ENCODE measurements at regions not wholly inside any gene's neighbourhood (a gene's known extent, or its start where the extent isn't known, plus 50 kb on each side); places are given as distances from the start of the nearest gene placed in this dataset.

- no peaks in the 10 kb centered on the region for H3K9me3 ChIP-seq (ENCODE audit: control insufficient read depth in 3 of 3, low read length in 3 of 3)
- no peak overlapping the region for H3K9ac ChIP-seq (ENCODE audit: low read depth in 1 of 3, low read length in 3 of 3)
- no peaks in the 10 kb centered on the region for H3K36me3 ChIP-seq (ENCODE audit: control insufficient read depth in 3 of 3, insufficient read depth in 3 of 3, low read length in 3 of 3)
- no peaks in the 10 kb centered on the region for H3K4me1 ChIP-seq (ENCODE audit: control insufficient read depth in 3 of 3, insufficient read depth in 3 of 3, low read length in 3 of 3)
- H3K27ac ChIP-seq (ENCODE audit: low read depth, low read length): no peak overlapping the region
- no peak overlapping the region for H3K4me3 ChIP-seq (ENCODE audit: low read length in 3 of 3)
- H3K27me3 ChIP-seq (ENCODE audit: control insufficient read depth in 3 of 3, insufficient read depth in 3 of 3, low read length in 3 of 3): no peaks in the 10 kb centered on the region
These were observed 114.1 kb upstream of the MYCN start for GRCh38 chr2:15826273-15826717.

- Histone ChIP-seq H3K9ac (ENCODE audit: low read depth in 1 of 3, low read length in 3 of 3) (no peak overlapping the region), H3K4me1 (ENCODE audit: control insufficient read depth in 3 of 3, insufficient read depth in 3 of 3, low read length in 3 of 3) (no peaks in the 10 kb centered on the region), H3K9me3 (ENCODE audit: control insufficient read depth in 3 of 3, low read length in 3 of 3) (no peaks in the 10 kb centered on the region), H3K4me3 (ENCODE audit: low read length in 3 of 3) (no peak overlapping the region), H3K27ac (ENCODE audit: low read depth, low read length) (no peak overlapping the region), H3K36me3 (ENCODE audit: control insufficient read depth in 3 of 3, insufficient read depth in 3 of 3, low read length in 3 of 3) (no peaks in the 10 kb centered on the region), H3K27me3 (ENCODE audit: control insufficient read depth in 3 of 3, insufficient read depth in 3 of 3, low read length in 3 of 3) (no peaks in the 10 kb centered on the region)
These were observed 113.3 kb upstream of the MYCN start for GRCh38 chr2:15827001-15827400.

DNA sequence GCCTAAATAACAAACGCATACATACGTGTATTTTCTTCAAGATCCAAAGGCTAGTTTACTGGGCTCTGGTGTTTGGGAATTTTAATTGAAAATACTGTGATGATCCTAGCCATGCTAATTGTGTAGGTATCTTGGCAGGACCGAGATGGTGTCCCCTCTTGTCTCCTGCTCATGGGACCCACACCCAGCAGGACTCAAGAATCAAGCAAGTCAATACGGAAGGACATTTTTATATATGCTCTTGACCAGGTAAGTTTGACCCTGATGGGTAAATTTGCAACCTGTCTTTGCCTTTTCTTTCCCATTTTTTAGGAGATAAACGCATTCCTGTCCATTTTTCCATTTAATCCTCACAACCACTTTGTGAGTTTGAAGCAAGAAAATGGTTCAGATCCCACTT lies 111.8 kb upstream of the MYCN start:
- Histone ChIP-seq H3K36me3 (ENCODE audit: control insufficient read depth in 3 of 3, insufficient read depth in 3 of 3, low read length in 3 of 3) (no peaks in the 10 kb centered on the region), H3K27me3 (ENCODE audit: control insufficient read depth in 3 of 3, insufficient read depth in 3 of 3, low read length in 3 of 3) (no peaks in the 10 kb centered on the region), H3K9me3 (ENCODE audit: control insufficient read depth in 3 of 3, low read length in 3 of 3) (no peaks in the 10 kb centered on the region), H3K4me3 (ENCODE audit: low read length in 3 of 3) (no peak overlapping the region), H3K4me1 (ENCODE audit: control insufficient read depth in 3 of 3, insufficient read depth in 3 of 3, low read length in 3 of 3) (no peaks in the 10 kb centered on the region), H3K27ac (ENCODE audit: low read depth, low read length) (no peak overlapping the region), H3K9ac (ENCODE audit: low read depth in 1 of 3, low read length in 3 of 3) (no peak overlapping the region)

DNA sequence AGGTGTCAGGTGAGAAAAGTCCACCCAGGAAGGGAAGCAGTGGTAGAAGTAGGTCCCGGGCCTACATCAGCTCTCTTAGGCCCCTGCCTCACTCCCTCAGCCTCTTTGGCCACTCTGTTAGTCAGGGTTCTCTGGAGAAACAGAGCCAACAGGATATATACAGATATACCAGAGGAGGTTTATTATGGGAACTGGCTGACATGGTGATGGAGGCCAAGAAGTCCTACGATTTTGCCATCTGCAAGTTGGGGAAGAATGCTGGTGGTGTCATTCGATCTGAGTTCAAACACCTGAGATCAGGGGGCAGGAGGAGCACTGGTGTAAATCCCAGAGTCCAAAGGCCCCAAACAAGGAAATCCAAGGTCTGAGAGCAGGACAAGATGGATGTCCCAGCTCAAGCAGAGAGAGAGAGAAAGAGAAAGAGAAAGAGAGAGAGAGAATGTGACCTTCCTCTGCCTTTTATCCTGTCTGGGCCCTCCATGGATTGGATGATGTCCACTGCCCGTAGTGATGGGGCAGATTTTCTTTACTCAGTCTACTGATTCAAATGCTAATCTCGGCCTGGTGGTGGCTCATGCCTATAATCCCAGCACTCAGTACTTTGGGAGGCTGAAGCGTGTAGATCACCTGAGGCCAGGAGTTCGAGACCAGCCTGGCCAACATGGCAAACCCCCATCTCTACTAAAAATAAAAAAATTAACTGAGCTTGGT lies 111.1 kb upstream of the MYCN start:
- H3K9me3 ChIP-seq (ENCODE audit: control insufficient read depth in 3 of 3, low read length in 3 of 3): no peaks in the 10 kb centered on the region
- no peak overlapping the region for H3K27ac ChIP-seq (ENCODE audit: low read depth, low read length)
- H3K27me3 ChIP-seq (ENCODE audit: control insufficient read depth in 3 of 3, insufficient read depth in 3 of 3, low read length in 3 of 3): no peaks in the 10 kb centered on the region
- no peaks in the 10 kb centered on the region for H3K4me1 ChIP-seq (ENCODE audit: control insufficient read depth in 3 of 3, insufficient read depth in 3 of 3, low read length in 3 of 3)
- no peak overlapping the region for H3K9ac ChIP-seq (ENCODE audit: low read depth in 1 of 3, low read length in 3 of 3)
- H3K4me3 ChIP-seq (ENCODE audit: low read length in 3 of 3): no peak overlapping the region
- H3K36me3 ChIP-seq (ENCODE audit: control insufficient read depth in 3 of 3, insufficient read depth in 3 of 3, low read length in 3 of 3): no peaks in the 10 kb centered on the region

DNA sequence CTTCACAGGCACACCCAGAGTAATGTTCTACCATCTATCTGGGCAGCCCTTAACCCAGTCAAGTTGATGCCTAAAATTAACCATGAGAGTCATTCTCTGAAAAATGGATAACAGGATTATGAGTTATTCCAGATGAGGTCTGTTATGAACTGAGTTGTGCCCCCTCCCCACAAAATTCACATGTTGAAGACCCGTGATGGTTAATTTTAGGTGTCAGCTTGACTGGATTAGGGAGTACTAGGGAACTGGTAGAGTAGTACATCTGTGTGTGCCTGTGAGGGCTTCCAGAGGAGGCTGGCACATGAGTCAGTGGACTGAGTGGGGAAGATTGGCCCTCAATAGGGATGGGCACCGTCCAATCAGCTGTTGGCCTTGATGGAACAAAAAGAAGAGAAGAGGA lies 110.4 kb upstream of the MYCN start:
- no peaks in the 10 kb centered on the region for H3K9me3 ChIP-seq (ENCODE audit: control insufficient read depth in 3 of 3, low read length in 3 of 3)
- H3K4me1 ChIP-seq (ENCODE audit: control insufficient read depth in 3 of 3, insufficient read depth in 3 of 3, low read length in 3 of 3): no peaks in the 10 kb centered on the region
- H3K9ac ChIP-seq (ENCODE audit: low read depth in 1 of 3, low read length in 3 of 3): no peak overlapping the region
- no peak overlapping the region for H3K4me3 ChIP-seq (ENCODE audit: low read length in 3 of 3)
- H3K27me3 ChIP-seq (ENCODE audit: control insufficient read depth in 3 of 3, insufficient read depth in 3 of 3, low read length in 3 of 3): no peaks in the 10 kb centered on the region
- H3K36me3 ChIP-seq (ENCODE audit: control insufficient read depth in 3 of 3, insufficient read depth in 3 of 3, low read length in 3 of 3): no peaks in the 10 kb centered on the region
- no peak overlapping the region for H3K27ac ChIP-seq (ENCODE audit: low read depth, low read length)

GRCh38 chr2:15830937-15831549 lies 109.3 kb upstream of the MYCN start:
- Histone ChIP-seq H3K4me1 (ENCODE audit: control insufficient read depth in 3 of 3, insufficient read depth in 3 of 3, low read length in 3 of 3) (no peaks in the 10 kb centered on the region), H3K27me3 (ENCODE audit: control insufficient read depth in 3 of 3, insufficient read depth in 3 of 3, low read length in 3 of 3) (no peaks in the 10 kb centered on the region), H3K4me3 (ENCODE audit: low read length in 3 of 3) (no peak overlapping the region), H3K9ac (ENCODE audit: low read depth in 1 of 3, low read length in 3 of 3) (no peak overlapping the region), H3K27ac (ENCODE audit: low read depth, low read length) (no peak overlapping the region), H3K36me3 (ENCODE audit: control insufficient read depth in 3 of 3, insufficient read depth in 3 of 3, low read length in 3 of 3) (no peaks in the 10 kb centered on the region), H3K9me3 (ENCODE audit: control insufficient read depth in 3 of 3, low read length in 3 of 3) (no peaks in the 10 kb centered on the region)

GRCh38 chr2:15832030-15832709 lies 108.2 kb upstream of the MYCN start:
- H3K9me3 ChIP-seq (ENCODE audit: control insufficient read depth in 3 of 3, low read length in 3 of 3): no peaks in the 10 kb centered on the region

GRCh38 chr2:15832849-15833680 lies 107.3 kb upstream of the MYCN start:
- Histone ChIP-seq H3K36me3 (ENCODE audit: control insufficient read depth in 3 of 3, insufficient read depth in 3 of 3, low read length in 3 of 3) (no peaks in the 10 kb centered on the region), H3K9ac (ENCODE audit: low read depth in 1 of 3, low read length in 3 of 3) (no peak overlapping the region), H3K27me3 (ENCODE audit: control insufficient read depth in 3 of 3, insufficient read depth in 3 of 3, low read length in 3 of 3) (no peaks in the 10 kb centered on the region), H3K27ac (ENCODE audit: low read depth, low read length) (no peak overlapping the region), H3K4me3 (ENCODE audit: low read length in 3 of 3) (no peak overlapping the region), H3K9me3 (ENCODE audit: control insufficient read depth in 3 of 3, low read length in 3 of 3) (no peaks in the 10 kb centered on the region), H3K4me1 (ENCODE audit: control insufficient read depth in 3 of 3, insufficient read depth in 3 of 3, low read length in 3 of 3) (no peaks in the 10 kb centered on the region)

More at GRCh38 chr2:15832030-15832709, 108.2 kb upstream of the MYCN start:
- H3K9ac ChIP-seq (ENCODE audit: low read depth in 1 of 3, low read length in 3 of 3): no peak overlapping the region
- no peaks in the 10 kb centered on the region for H3K27me3 ChIP-seq (ENCODE audit: control insufficient read depth in 3 of 3, insufficient read depth in 3 of 3, low read length in 3 of 3)
- H3K4me1 ChIP-seq (ENCODE audit: control insufficient read depth in 3 of 3, insufficient read depth in 3 of 3, low read length in 3 of 3): no peaks in the 10 kb centered on the region
- H3K36me3 ChIP-seq (ENCODE audit: control insufficient read depth in 3 of 3, insufficient read depth in 3 of 3, low read length in 3 of 3): no peaks in the 10 kb centered on the region
- no peak overlapping the region for H3K4me3 ChIP-seq (ENCODE audit: low read length in 3 of 3)
- H3K27ac ChIP-seq (ENCODE audit: low read depth, low read length): no peak overlapping the region

- no peaks in the 10 kb centered on the region for H3K9me3 ChIP-seq (ENCODE audit: control insufficient read depth in 3 of 3, low read length in 3 of 3)
- H3K27me3 ChIP-seq (ENCODE audit: control insufficient read depth in 3 of 3, insufficient read depth in 3 of 3, low read length in 3 of 3): no peaks in the 10 kb centered on the region
- no peak overlapping the region for H3K27ac ChIP-seq (ENCODE audit: low read depth, low read length)
- H3K4me3 ChIP-seq (ENCODE audit: low read length in 3 of 3): no peak overlapping the region
- H3K36me3 ChIP-seq (ENCODE audit: control insufficient read depth in 3 of 3, insufficient read depth in 3 of 3, low read length in 3 of 3): no peaks in the 10 kb centered on the region
- H3K9ac ChIP-seq (ENCODE audit: low read depth in 1 of 3, low read length in 3 of 3): no peak overlapping the region
- no peaks in the 10 kb centered on the region for H3K4me1 ChIP-seq (ENCODE audit: control insufficient read depth in 3 of 3, insufficient read depth in 3 of 3, low read length in 3 of 3)
These were observed 106.6 kb upstream of the MYCN start for GRCh38 chr2:15833731-15834130.
